ENCODE measurements at regions not wholly inside any gene's neighbourhood (a gene's known extent, or its start where the extent isn't known, plus 50 kb on each side); places are given as distances from the start of the nearest gene placed in this dataset.

GRCh38 chr10:128759174-128759573, 633.0 kb upstream of the MKI67 start:
- no peak overlapping the region for H3K27ac ChIP-seq
- no peaks in the 10 kb centered on the region for H3K4me1 ChIP-seq (ENCODE audit: insufficient read depth)
- intact Hi-C loops (cut with DNase I), result no loop called here
- WGBS, 3 donors, result 83 to 90% (median 85%) methylated on average over 8 of the region's 8 CpGs
- H3K4me3 ChIP-seq, result no peak overlapping the region
- H3K36me3 ChIP-seq, result no peaks in the 10 kb centered on the region
- H3K27me3 ChIP-seq, result no peaks in the 10 kb centered on the region
- DNase-seq, result no peak
- TF ChIP-seq CTCF (IDR thresholded peaks at IDR 0.05) (no peak), POLR2A (IDR thresholded peaks at IDR 0.05) (no peak), EP300 (IDR thresholded peaks at IDR 0.05) (no peak)
- no peaks in the 10 kb centered on the region for H3K9me3 ChIP-seq

GRCh38 chr10:128763588-128763987, 637.4 kb upstream of the MKI67 start:
- Histone ChIP-seq H3K9me3 (no peaks in the 10 kb centered on the region), H3K36me3 (no peaks in the 10 kb centered on the region), H3K27ac (no peak overlapping the region), H3K4me3 (no peak overlapping the region), H3K4me1 (ENCODE audit: insufficient read depth) (no peaks in the 10 kb centered on the region), H3K27me3 (no peaks in the 10 kb centered on the region)
- WGBS, 3 donors, result 76 to 86% (median 78%) methylated on average over 4 of the region's 4 CpGs
- no peak for TF ChIP-seq POLR2A (IDR thresholded peaks at IDR 0.05)
- TF ChIP-seq CTCF (IDR thresholded peaks at IDR 0.05), result no peak
- TF ChIP-seq EP300 (IDR thresholded peaks at IDR 0.05), result no peak
- intact Hi-C loops (cut with DNase I), result no loop called here
- DNase-seq, result no peak

- intact Hi-C loops (cut with DNase I), result no loop called here
- TF ChIP-seq EP300 (IDR thresholded peaks at IDR 0.05) (no peak), CTCF (IDR thresholded peaks at IDR 0.05) (no peak), POLR2A (IDR thresholded peaks at IDR 0.05) (no peak)
- H3K4me1 ChIP-seq (ENCODE audit: insufficient read depth), result no peaks in the 10 kb centered on the region
- H3K4me3 ChIP-seq, result no peak overlapping the region
- no peak for DNase-seq
- H3K27me3 ChIP-seq, result no peaks in the 10 kb centered on the region
- H3K36me3 ChIP-seq, result no peaks in the 10 kb centered on the region
- WGBS, 3 donors, result 89 to 92% (median 91%) methylated on average over 11 of the region's 11 CpGs
- no peaks in the 10 kb centered on the region for H3K9me3 ChIP-seq
- H3K27ac ChIP-seq, result no peak overlapping the region
These were observed 638.0 kb upstream of the MKI67 start for GRCh38 chr10:128764190-128764589.

- 73 to 80% (median 74%) methylated on average over 2 of the region's 2 CpGs for WGBS, 3 donors
- Histone ChIP-seq H3K4me1 (ENCODE audit: insufficient read depth) (no peaks in the 10 kb centered on the region), H3K9me3 (no peaks in the 10 kb centered on the region), H3K4me3 (no peak overlapping the region), H3K27ac (no peak overlapping the region), H3K27me3 (no peaks in the 10 kb centered on the region), H3K36me3 (no peaks in the 10 kb centered on the region)
- TF ChIP-seq CTCF (IDR thresholded peaks at IDR 0.05) (no peak), EP300 (IDR thresholded peaks at IDR 0.05) (no peak), POLR2A (IDR thresholded peaks at IDR 0.05) (no peak)
- intact Hi-C loops (cut with DNase I), result no loop called here
- no peak for DNase-seq
These were observed 640.7 kb upstream of the MKI67 start for GRCh38 chr10:128766915-128767314.

- Histone ChIP-seq H3K9me3 (peaks cover 0 to 6% of the 10 kb centered on the region in 2 donors), H3K27ac (no peak overlapping the region), H3K4me3 (no peak overlapping the region), H3K4me1 (ENCODE audit: insufficient read depth) (no peaks in the 10 kb centered on the region), H3K27me3 (no peaks in the 10 kb centered on the region), H3K36me3 (no peaks in the 10 kb centered on the region)
- no peak for TF ChIP-seq CTCF (IDR thresholded peaks at IDR 0.05)
- no peak for TF ChIP-seq EP300 (IDR thresholded peaks at IDR 0.05)
- 94 to 100% (median 95%) methylated on average over 1 of the region's 1 CpG for WGBS, 3 donors
- DNase-seq, result no peak
- intact Hi-C loops (cut with DNase I), result no loop called here
These were observed 648.8 kb upstream of the MKI67 start for GRCh38 chr10:128774979-128775378.

Data from ovary (tissue), 7 donors.